ENCODE measurements at regions not wholly inside any gene's neighbourhood (a gene's known extent, or its start where the extent isn't known, plus 50 kb on each side); places are given as distances from the start of the nearest gene placed in this dataset.

DNA sequence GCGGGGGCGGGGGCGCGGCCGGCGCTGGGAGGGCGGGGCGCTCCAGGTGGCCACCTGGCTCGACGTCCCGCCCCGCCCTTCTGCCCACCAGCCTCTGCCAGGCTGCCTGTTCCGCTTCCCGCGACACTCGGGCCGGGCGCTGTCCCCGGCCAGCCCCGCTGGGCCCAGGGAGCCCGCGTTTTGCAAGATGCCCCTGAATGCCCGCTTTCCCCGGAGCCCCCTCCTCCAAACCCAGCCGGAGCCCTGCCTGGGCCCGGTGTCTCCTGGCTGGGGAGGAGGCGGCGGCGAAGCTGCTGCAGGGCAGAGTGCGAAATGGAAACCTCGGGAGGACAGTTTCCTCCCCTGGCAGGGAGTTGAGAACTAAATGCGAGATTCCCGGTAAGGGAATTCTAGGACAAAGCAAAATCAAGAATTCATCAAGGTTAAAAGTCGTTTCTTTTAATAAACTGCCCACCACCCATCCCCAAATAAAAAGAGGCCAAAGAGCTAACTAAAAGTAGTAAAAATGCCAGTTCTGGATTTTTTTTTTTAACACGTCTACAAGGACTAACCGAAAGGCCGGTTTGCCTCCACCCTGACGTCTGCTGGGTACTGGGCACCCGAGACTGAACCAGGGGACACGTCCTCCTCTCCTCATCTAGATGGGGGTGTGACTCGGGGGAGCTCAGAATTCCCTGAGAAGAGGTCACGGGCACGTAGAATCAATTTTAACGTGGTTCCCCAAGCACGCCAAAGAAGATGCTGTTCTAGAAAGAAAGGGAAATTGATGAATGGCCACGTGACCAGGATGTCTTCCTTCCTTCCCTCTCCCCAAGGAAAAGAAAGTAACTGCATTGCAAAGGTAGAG lies 200.4 kb upstream of the NFE2L3 start:
- TF ChIP-seq POLR2AphosphoS5 (IDR thresholded peaks at IDR 0.05; ENCODE audit: low read depth, low read length) (no peak), POLR2A (IDR thresholded peaks at IDR 0.05; ENCODE audit: low read depth, low read length) (no peak)
